Ramos (cell line): ENCODE measurements at regions not wholly inside any gene's neighbourhood (a gene's known extent, or its start where the extent isn't known, plus 50 kb on each side); places are given as distances from the start of the nearest gene placed in this dataset.

Source experiments
- in situ Hi-C: fragments of 300-500 bp; cut with MboI; formaldehyde crosslinking; loops from one replicate; pipeline ENCODE4 v1.14.3; 2022; ENCODE audit warnings: low sequenced_read_pairs; ENCODE audit not compliant: unreplicated experiment

DNA sequence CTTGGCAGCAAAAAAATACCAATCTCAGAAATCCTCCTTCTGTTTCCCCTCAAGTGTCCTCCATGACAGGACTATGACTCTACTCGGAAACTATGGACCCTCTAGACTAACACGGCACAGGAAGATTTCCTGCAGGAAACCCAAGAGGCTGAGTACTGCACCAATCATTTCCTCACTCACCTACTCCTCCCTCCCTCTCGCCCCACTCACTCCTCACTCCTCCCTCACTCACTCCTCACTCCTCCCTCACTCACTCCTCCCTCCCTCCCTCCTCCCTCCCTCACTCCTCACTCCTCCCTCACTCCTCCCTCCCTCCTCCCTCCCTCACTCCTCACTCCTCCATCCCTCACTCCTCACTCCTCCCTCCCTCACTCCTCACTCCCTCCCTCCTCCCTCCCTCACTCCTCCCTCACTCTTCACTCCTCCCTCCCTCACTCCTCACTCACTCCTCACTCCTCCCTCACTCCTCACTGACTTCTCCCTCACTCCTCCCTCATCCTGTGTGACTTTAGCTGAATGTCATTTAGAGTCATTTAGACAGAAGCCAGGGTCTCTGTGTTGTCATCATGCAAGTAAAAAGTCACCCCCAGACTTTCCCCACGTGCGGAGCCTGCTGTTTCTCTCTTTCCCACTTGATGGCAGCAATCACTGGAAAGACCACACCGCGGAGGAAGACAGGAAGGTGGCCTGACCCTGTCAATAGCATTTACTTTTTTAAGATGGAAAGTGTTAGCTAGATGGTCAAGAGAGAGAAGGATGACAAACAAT, 226.8 kb upstream of the PDE10A start:
- in situ Hi-C loops = loop anchor here (10.0 to 25.0 kb wide), 2 partner anchors 385 to 522 kb away; no protein-coding TSS in a partner anchor

DNA sequence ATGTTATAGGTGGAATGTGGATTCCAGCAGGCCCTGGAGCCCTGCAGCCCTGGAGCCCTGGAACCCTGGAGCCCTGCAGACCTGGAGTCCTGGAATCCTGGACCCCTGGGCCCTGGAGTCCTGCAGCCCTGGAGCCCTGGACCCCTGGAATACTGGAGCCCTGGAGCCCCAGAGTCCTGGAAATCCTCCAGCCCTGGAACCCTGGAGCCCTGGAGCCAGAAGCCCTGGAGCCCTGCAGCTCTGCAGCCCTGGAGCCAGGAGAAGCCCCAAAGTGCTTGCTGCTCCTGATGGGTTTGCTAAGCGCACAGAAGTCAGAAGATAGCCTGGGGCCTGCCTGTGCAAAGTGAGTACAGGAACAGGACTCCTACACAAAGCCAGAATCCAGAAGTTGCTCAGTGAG, 223.1 kb upstream of the PDE10A start:
- in situ Hi-C loops = loop anchor here (10.0 to 25.0 kb wide), 2 partner anchors 389 to 526 kb away; no protein-coding TSS in a partner anchor

DNA sequence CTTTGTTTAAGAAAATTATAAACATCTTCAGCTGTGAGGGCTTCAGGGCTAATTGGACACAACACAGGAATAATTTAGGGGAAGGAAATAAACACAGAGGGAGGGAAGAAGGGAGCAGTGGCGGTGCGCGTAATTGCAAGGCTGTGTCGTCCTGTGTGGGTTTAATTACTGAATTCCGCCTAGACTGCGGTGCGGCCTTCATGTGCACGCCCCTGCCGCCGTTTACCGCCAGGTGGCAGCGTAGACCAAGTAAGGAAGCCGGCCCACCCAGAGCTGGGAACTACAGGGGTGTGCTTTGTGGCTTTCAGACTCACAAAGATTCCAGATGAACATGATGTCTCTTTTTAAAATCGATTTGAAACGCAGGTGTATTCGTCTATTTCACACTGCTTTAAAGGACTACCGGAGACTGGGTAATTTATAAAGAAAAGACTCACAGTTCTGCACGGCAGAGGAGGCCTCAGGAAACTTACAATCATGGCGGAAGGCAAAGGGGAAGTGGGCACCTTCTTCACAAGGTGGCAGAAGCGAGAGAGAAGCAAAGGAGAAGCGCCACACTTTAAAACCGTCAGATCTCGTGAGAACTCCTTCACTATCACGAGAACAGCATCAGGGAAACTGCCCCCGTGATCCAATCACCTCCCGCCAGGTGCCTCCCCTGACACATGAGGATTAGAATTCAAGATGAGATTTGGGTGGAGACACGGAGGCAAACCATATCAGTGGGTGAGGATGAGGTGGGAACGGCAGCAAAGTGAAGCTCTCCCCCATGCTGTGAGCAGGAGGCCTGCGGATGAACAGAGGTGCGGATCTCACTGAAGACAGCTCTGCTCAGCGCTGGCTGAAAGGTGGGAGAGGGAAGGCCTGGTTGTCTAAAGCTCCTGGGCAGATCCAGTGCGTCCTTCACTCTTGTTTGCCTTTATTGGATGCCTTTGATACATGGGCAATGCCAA, 222.0 kb upstream of the PDE10A start:
- in situ Hi-C loops = loop anchor here (5.0 to 25.0 kb wide), 3 partner anchors 222 to 527 kb away; no protein-coding TSS in a partner anchor

DNA sequence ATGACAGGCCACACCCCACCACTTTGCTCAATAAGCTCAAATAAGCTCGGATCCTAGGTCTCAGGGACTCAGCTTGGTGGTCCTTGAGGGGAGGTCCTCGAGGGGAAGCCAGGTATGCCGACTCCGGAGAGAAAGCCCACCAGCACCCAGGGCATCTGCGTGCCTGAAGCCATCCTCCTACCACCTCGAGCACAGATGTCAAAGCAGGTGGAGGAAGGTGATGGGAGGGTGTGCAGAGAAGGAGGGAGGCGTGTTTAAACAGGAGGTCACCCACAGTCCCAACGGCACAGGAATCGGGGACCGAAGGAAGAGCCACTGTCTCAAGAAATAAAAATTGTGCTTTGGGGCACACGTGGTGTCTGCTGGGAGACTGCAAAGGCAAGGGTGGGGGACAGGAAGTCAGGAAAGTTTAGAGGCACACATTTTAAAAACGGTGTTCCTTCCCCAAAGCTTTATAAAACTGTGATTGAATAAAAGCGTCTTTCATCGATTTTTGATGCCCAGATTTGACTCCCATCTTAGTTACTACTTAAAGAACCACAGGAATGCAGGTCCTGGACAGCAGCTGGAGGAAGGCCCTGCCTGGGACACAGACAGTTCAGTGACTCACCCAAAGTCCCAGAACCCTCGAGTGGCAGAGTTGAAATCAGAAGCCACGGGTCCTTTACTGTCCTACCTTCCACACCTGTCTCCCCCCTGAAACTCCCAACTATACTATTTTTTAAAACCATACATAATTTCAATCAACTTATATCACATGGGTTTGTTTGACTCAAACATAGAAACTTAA, 221.0 kb upstream of the PDE10A start:
- in situ Hi-C loops = loop anchor here (5.0 to 25.0 kb wide), 3 partner anchors 223 to 528 kb away; no protein-coding TSS in a partner anchor

DNA sequence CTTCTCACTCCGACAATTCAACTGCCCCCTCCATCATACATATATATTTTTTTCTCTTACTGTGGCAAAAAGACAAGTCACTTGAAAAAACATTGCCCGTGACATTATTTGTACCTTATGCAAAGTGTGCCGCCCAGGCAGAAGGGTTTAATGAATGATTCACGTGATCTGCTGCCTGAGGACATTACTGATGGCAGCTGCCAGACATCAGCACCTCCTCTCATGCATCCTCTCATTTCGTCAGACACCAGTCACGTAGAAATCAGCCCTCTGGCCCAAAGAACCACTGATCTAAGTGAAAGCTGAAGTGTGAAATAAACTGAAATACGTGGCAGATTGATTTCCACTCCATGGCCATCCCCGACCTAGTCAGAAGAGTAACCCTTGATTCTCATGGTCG, 218.8 kb upstream of the PDE10A start:
- in situ Hi-C loops = loop anchor here (5.0 to 25.0 kb wide), 3 partner anchors 225 to 530 kb away; no protein-coding TSS in a partner anchor

DNA sequence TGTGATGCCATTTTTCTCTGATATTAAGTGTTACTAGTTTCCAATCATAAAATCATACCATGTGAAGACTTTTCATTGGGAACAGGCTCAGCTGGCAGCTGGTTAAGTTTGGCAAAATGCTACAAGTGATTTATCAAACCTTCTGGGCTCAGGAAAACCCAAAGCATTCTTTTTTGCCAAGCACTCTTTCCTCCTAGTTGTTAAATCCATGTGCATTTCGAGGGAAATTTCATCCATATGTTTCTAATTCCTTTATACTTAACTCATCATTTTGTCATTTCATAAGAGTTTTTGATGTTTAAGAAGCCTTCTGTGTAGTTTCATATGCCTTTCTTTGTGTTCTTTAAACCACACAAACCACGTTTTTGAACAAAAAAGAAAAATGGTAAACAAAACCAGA, 217.6 kb upstream of the PDE10A start:
- in situ Hi-C loops = loop anchor here (5.0 to 25.0 kb wide), 3 partner anchors 227 to 532 kb away; no protein-coding TSS in a partner anchor

DNA sequence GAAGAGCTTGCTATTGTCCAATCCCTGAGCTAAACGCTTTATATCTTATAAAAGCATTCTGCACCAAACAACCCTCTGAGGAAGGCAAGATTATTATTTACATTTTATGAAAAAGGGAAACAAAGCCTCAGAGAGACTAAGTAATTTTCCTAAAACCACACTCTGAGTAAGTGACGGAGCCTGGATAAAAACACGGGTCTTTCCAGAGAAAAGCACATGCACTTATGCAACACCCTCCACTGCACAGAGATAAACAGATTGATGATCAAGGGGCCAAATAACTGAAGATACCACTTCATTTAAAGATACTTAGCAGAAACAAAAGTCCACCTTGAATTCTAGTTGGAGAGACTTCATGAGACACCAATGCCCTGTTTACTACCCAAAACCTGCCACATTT, 214.7 kb upstream of the PDE10A start:
- in situ Hi-C loops = loop anchor here (25.0 kb wide), 1 partner anchor 535 kb away; no protein-coding TSS in a partner anchor

DNA sequence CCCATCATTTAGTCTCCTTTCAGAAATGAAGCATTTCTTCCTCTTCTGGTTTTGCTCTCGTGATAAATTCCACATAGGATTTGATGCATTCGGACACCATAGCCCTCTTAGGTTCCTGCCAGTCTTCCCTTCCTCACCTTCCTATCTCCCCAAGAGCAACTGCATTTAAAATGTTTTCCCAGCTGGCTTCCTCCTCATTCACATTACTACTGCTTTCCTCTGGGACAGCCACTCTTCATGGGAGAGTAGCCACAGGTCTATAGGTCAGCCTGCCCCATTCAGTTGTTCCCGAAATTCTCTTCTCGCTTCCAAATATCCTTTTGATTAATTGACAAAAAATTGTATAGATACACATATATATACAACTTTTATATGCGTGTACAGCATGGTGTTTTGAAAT, 214.2 kb upstream of the PDE10A start:
- in situ Hi-C loops = loop anchor here (25.0 kb wide), 1 partner anchor 535 kb away; no protein-coding TSS in a partner anchor

DNA sequence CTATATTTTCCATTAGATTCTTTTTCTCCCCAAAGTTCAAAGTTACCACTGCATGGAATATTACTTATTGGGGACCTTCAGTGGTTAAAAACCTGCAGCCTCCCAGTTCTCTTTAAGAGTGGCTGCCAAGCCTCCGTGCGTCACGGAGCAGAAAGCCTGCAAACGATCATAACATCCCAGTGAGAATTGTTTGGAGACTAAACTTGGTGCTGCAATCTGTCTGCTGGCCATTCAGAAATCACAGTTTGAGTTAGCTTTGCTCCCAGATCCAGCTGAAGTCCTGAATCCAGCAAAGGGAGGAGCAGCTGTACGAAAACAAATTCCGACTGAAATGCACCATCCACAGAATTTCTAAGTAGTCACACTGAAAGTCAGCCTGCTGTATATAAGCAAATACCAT, 213.5 kb upstream of the PDE10A start:
- in situ Hi-C loops = loop anchor here (25.0 kb wide), 1 partner anchor 536 kb away; no protein-coding TSS in a partner anchor

DNA sequence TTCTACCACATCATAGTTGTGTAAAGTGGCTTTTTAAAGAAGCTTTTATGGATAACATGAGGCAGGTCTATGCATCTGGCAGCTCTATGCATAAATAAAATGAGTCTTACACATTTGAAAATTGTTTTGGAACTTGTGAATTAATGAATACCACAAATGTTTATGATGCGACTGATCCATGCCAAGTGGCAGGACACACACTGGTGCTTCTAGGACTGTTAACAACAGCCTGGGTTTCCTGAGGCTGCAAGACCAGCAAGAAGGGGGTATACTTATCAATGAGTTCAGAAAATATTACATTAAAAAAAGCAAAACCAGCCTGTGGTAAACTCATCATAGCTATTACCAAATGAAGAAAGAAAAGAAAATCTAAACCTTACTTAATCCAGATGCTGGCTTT, 212.9 kb upstream of the PDE10A start:
- in situ Hi-C loops = loop anchor here (25.0 kb wide), 1 partner anchor 536 kb away; no protein-coding TSS in a partner anchor

DNA sequence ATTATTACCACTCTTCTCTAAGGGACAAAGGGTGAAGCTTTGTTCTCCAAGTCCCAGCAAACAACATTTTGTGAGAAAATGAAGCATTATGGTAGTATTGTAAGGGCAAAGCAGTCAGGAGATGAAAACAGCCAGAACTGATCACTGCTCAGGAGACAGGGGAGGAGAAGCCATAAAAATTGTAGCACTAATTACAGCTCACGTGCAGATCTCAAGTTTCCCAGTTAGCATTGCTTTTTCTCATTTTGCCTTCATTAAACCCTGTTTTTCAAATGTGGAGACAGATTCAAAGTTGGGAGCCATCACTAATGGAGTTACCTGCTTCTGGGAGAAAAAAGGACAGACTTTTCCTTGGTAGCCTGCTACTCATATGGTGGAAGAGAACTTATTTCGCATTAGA, 210.9 kb upstream of the PDE10A start:
- in situ Hi-C loops = no loop called here

DNA sequence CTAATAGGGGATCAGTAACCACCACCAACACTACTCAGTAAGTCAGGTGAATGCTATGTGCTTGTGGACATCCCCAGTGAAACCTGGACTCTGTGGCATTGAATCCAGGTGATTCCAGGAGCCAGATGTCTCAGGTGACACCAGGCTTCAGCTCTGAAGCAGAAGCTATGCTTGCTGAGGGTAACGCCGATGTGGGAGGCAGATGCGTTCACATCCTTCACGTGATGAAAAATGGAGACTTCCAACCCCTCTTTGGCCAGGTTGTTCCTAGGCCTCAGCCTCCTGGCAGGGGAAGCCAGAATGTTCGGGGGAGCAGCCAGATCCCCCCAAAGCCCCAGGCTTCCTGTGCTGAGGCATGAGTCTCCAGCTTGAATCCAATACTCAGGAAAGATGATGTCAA, 209.8 kb upstream of the PDE10A start:
- in situ Hi-C loops = no loop called here

DNA sequence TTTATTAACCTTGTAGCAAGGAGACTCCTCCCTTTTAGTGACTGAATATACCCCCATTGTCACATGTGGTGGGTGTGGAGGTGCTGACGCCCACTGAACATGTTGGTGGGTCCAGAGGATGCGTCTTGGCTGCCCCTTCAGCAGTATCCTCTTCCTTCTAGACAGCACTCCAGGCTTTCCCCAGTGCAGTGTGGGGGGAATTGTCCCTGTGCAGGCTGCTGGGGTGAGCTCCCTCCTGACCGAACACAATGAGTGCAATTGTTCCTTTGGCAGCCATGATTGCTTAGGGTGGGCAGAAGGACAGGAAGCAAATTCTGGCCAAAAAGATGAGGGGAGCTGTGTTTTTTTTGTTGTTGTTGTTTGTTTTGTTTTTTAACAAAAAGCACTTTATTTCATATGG, 209.3 kb upstream of the PDE10A start:
- in situ Hi-C loops = no loop called here

DNA sequence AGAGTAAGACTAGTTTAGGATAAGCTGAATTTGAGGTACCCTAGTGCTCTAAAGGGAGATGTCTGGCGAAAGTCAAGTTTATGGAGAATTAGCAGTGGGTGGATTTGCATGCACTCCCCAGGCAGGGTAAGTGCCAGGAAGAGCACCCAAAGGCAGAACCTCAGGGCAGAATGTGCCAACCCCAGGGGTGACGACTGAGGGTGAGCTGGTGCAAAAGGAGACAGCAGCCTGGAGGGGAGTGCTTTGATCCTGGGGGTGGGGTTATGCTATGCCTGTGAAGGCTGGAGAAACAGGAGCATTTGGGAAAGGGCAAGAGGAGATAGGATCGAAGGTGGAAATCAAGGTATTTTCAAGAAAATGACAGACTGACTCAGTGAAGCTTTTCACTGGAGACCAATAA, 208.5 kb upstream of the PDE10A start:
- in situ Hi-C loops = no loop called here

DNA sequence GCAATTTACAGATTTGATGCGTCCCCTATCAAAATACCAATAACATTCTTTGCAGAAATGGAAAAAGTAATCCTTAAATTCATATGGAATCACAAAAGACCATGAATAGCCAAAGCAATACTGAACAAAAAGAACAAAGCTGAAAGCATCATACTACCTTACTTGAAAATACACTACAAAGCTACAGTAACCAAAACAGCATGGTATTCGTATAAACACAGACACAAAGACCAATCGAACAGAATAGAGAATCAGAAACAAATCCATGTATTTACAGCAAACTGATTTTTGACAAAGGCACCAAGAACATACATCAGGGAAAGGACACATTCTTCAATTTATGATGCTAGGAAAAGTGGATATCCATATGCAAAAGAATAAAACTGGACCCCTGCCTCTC, 206.5 kb upstream of the PDE10A start:
- in situ Hi-C loops = no loop called here

DNA sequence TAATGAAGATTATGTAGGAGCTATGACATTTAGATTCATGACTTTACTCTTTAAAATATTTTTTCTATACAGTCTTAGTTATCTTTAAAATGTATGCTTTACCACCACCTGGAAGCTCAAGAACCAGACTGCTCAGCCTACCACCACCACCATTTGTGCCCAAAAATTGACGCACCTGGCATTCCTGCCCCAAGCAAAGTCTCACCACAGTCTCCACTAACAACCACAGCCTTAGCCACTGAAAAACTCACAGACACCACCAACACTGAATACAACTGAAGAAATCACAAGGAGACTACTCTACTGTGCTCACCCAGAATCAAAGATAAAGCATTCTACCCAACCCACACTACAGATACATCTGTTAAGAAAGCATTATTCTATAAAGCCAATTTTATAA, 201.9 kb upstream of the PDE10A start:
- in situ Hi-C loops = no loop called here

DNA sequence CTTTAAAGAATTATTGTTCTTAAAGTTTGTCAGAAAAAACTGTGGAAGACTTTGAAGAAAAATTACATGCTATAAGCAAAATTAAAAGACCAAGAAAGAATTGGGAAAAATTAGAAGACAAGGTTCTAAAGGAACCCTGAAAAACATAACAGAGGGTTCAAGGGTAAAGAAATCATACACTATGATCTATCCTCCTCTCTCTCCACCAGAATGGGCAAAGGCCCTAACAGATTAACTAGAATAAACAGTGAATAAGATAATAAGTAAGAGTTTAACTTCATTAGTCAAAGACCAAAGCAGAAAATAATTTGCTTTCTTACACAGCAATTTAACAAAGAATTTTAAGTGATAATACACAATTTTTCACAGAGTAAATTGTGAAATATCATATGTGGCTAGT, 201.2 kb upstream of the PDE10A start:
- in situ Hi-C loops = no loop called here

DNA sequence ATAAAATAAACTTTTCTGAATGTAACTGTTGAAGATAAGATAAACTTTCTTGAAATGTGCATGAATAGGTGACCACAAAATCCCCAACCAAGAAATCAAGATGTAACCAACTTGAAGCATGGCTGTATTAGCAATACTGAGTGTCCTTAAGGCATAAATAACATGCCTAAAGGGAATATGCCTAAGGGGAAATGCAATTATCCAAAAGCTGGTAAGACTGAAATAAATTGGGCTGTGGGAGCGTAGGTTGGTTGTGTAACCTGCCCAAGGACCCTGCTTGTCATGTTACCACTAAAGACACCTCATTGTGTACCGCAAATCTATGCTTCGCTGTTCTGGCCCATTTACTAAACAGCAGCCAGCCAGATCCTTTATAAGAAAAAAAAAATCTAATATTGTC, 200.8 kb upstream of the PDE10A start:
- in situ Hi-C loops = no loop called here

DNA sequence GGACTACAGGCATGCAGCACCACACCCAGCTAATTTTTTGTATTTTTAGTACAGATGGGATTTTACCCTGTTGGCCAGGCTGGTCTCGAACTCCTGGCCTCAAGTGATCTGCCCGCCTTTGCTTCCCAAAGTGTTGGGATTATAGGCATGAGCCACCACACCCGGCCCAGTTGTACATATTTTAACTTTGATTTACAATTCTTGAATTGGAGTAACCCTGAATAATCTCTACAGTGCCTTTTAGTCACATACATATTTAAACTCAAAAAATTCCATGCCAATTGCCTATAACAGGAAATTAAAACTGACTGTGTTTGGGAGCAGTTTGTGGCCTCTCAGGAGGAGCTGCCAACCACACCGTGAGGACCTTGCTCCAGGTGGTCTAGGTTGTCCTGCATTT, 199.8 kb upstream of the PDE10A start:
- in situ Hi-C loops = no loop called here

DNA sequence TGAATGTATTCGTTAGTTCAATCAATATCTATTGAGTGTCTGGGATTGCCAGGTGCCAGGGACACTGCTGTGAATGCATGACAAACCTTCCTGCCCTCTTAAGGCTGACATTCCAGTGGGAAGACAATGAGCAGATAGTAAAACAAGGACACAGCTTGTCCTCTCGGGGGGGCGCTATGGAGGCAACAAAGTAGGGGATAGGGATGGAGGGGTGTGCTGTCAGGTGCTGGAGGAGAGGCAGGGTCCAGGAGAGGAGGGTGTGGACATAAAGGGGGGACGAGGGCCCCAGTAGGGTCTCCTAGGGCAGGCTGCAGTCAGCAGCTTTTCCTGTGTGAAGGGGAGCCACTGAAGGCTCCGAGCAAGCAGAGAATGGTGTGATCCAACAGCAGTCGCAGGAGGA, 198.2 kb upstream of the PDE10A start:
- in situ Hi-C loops = no loop called here
